Spleen (tissue), 11 donors: ENCODE measurements at regions not wholly inside any gene's neighbourhood (a gene's known extent, or its start where the extent isn't known, plus 50 kb on each side); places are given as distances from the start of the nearest gene placed in this dataset.

Experiments used
- DNase-seq: peaks from one replicate; pipeline ENCODE4 v3.0.0-alpha.2; 2020
- H3K27ac ChIP-seq, 8 donors: fragments of 200-600 bp; sonication (generic) in 7 of 8; 1 replicate in 4 of 8; 2 replicates in 4 of 8; pipeline versions ENCODE4 v1.5.0 to v1.8.0; 2016 to 2021; ENCODE audit warnings: inconsistent platforms in 4 of 8, mild to moderate bottlenecking in 4 of 8, moderate library complexity in 1 of 8
- H3K27me3 ChIP-seq, 7 donors: fragments of 200-600 bp; sonication (generic) in 6 of 7; replicated peaks in 1 of 7; 1 replicate in 4 of 7; 2 replicates in 3 of 7; pipeline versions ENCODE4 v1.5.0 to v1.8.0; 2016 to 2021; ENCODE audit warnings: inconsistent platforms in 3 of 7, mild to moderate bottlenecking in 1 of 7
- H3K36me3 ChIP-seq, 6 donors: fragments of 200-600 bp; sonication (generic) in 5 of 6; 1 replicate in 4 of 6; 2 replicates in 2 of 6; pipeline versions ENCODE4 v1.5.0 to v1.8.0; 2016 to 2021; ENCODE audit warnings: inconsistent platforms in 2 of 6
- H3K4me1 ChIP-seq, 6 donors: fragments of 200-600 bp; sonication (generic) in 5 of 6; 1 replicate in 3 of 6; 2 replicates in 3 of 6; pipeline versions ENCODE4 v1.5.0 to v1.8.0; 2016 to 2021; ENCODE audit warnings: inconsistent platforms in 3 of 6
- H3K4me3 ChIP-seq, 8 donors: fragments of 200-600 bp; sonication (generic) in 7 of 8; 1 replicate in 4 of 8; 2 replicates in 4 of 8; pipeline versions ENCODE4 v1.5.0 to v1.8.0; 2016 to 2021; ENCODE audit warnings: inconsistent platforms in 4 of 8, mild to moderate bottlenecking in 4 of 8, moderate library complexity in 2 of 8
- H3K9me3 ChIP-seq, 8 donors: fragments of 200-600 bp; sonication (generic) in 7 of 8; 1 replicate in 4 of 8; 2 replicates in 4 of 8; pipeline versions ENCODE4 v1.5.0 to v1.8.0; 2016 to 2021; ENCODE audit warnings: inconsistent platforms in 4 of 8
- CTCF ChIP-seq, 11 experiments: fragments of 200-600 bp in 7 of 11; fragments of 450-650 bp in 4 of 11; sonication (generic) in 4 of 11; IDR thresholded peaks in 8 of 11; conservative IDR thresholded peaks in 3 of 11; 1 replicate in 7 of 11; 2 replicates in 4 of 11; pipeline versions ENCODE4 v1.4.0 to v1.8.0; 2016 to 2021; ENCODE audit warnings: antibody characterized with exemption in 11 of 11, inconsistent platforms in 4 of 11, mild to moderate bottlenecking in 1 of 11
- POLR2A ChIP-seq, 3 donors: fragments of 450-650 bp; IDR thresholded peaks; one replicate each; pipeline ENCODE4 v1.5.1; 2017; ENCODE audit warnings: antibody characterized with exemption in 3 of 3, mild to moderate bottlenecking in 1 of 3
- POLR2AphosphoS5 ChIP-seq, 3 donors: sonication (generic); formaldehyde crosslinking; IDR thresholded peaks; one replicate each; pipeline ENCODE4 v1.5.1; 2017; ENCODE audit warnings: antibody characterized with exemption in 3 of 3
- WGBS, 5 donors: extraction: QIAGEN DNeasy Blood & Tissue Kit in 3 of 5; methylation state at CpG; one replicate each; pipeline versions ENCODE4 v1.1.5 to v1.1.7; 2013 to 2018; 5-methylcytosine and 5-hydroxymethylcytosine counted together
- intact Hi-C: fragments of 100-400 bp; cut with DNase I; formaldehyde crosslinking; loops from one replicate; pipeline ENCODE4 v1.15.0; 2023; ENCODE audit warnings: low total_unique reads
- donor health status: healthy with polysubstance abuse.
- donor health status: DM: no; HTN: no; CAD: no; lungs with moderate emphysema.
- donor health status: DM: no; HTN: no; CAD: no.
- donor health status: Bipolar disorder and iron deficiency.
- donor health status: healthy.
- donor health status: DM: no; HTN: no; CAD: no.
- donor health status: DM: yes; HTN: yes; CAD: no.

GRCh38 chr10:10849306-10849705, 168.4 kb upstream of the CELF2 start:
- intact Hi-C loops, result no loop called here
- Histone ChIP-seq H3K36me3 (no peaks in the 10 kb centered on the region), H3K27me3 (peaks cover 0 to 5% (median 0%) of the 10 kb centered on the region in 7 donors), H3K4me3 (no peak overlapping the region), H3K9me3 (no peaks in the 10 kb centered on the region), H3K4me1 (no peaks in the 10 kb centered on the region), H3K27ac (no peak overlapping the region)
- no peak for TF ChIP-seq CTCF (IDR thresholded peaks at IDR 0.05 in 8 of 11, conservative IDR thresholded peaks at IDR 0.05 in 3 of 11)
- TF ChIP-seq POLR2AphosphoS5 (IDR thresholded peaks at IDR 0.05), result no peak
- no peak for TF ChIP-seq POLR2A (IDR thresholded peaks at IDR 0.05)
- 63 to 83% (median 70%) methylated on average over 4 of the region's 4 CpGs for WGBS, 5 donors
- no peak for DNase-seq

GRCh38 chr10:10850214-10850613, 167.5 kb upstream of the CELF2 start:
- TF ChIP-seq POLR2AphosphoS5 (IDR thresholded peaks at IDR 0.05) (no peak), POLR2A (IDR thresholded peaks at IDR 0.05) (no peak), CTCF (IDR thresholded peaks at IDR 0.05 in 8 of 11, conservative IDR thresholded peaks at IDR 0.05 in 3 of 11) (no peak)
- peaks cover 0 to 5% (median 0%) of the 10 kb centered on the region in 7 donors for H3K27me3 ChIP-seq
- intact Hi-C loops, result no loop called here
- no peak overlapping the region for H3K4me3 ChIP-seq
- no peak for DNase-seq
- H3K36me3 ChIP-seq, result no peaks in the 10 kb centered on the region
- no peak overlapping the region for H3K27ac ChIP-seq
- WGBS, 5 donors, result 71 to 87% (median 75%) methylated on average over 3 of the region's 3 CpGs
- H3K9me3 ChIP-seq, result no peaks in the 10 kb centered on the region
- no peaks in the 10 kb centered on the region for H3K4me1 ChIP-seq

GRCh38 chr10:10852464-10852863, 165.2 kb upstream of the CELF2 start:
- no peak for DNase-seq
- no peak for TF ChIP-seq POLR2A (IDR thresholded peaks at IDR 0.05)
- no peak for TF ChIP-seq POLR2AphosphoS5 (IDR thresholded peaks at IDR 0.05)
- no peak for TF ChIP-seq CTCF (IDR thresholded peaks at IDR 0.05 in 8 of 11, conservative IDR thresholded peaks at IDR 0.05 in 3 of 11)
- Histone ChIP-seq H3K36me3 (no peaks in the 10 kb centered on the region), H3K4me1 (no peaks in the 10 kb centered on the region), H3K9me3 (no peaks in the 10 kb centered on the region), H3K4me3 (no peak overlapping the region), H3K27me3 (peaks cover 0 to 5% (median 0%) of the 10 kb centered on the region in 7 donors), H3K27ac (no peak overlapping the region)
- WGBS, 5 donors, result 72 to 83% (median 81%) methylated on average over 4 of the region's 4 CpGs
- intact Hi-C loops, result no loop called here

GRCh38 chr10:10853954-10854353, 163.7 kb upstream of the CELF2 start:
- no peak for DNase-seq
- 91 to 95% (median 93%) methylated on average over 3 of the region's 3 CpGs for WGBS, 5 donors
- Histone ChIP-seq H3K27ac (no peak overlapping the region), H3K27me3 (peaks cover 0 to 5% (median 0%) of the 10 kb centered on the region in 7 donors), H3K4me3 (no peak overlapping the region), H3K9me3 (no peaks in the 10 kb centered on the region), H3K4me1 (no peaks in the 10 kb centered on the region), H3K36me3 (no peaks in the 10 kb centered on the region)
- no peak for TF ChIP-seq CTCF (IDR thresholded peaks at IDR 0.05 in 8 of 11, conservative IDR thresholded peaks at IDR 0.05 in 3 of 11)
- no peak for TF ChIP-seq POLR2AphosphoS5 (IDR thresholded peaks at IDR 0.05)
- TF ChIP-seq POLR2A (IDR thresholded peaks at IDR 0.05), result no peak
- intact Hi-C loops, result no loop called here
